ENCODE measurements at regions not wholly inside any gene's neighbourhood (a gene's known extent, or its start where the extent isn't known, plus 50 kb on each side); places are given as distances from the start of the nearest gene placed in this dataset.
"Not testable (repeated sequence)": the region's sequence is repeated elsewhere in the genome, so short reads cannot be mapped to it uniquely, and the experiment has no call there.

DNA sequence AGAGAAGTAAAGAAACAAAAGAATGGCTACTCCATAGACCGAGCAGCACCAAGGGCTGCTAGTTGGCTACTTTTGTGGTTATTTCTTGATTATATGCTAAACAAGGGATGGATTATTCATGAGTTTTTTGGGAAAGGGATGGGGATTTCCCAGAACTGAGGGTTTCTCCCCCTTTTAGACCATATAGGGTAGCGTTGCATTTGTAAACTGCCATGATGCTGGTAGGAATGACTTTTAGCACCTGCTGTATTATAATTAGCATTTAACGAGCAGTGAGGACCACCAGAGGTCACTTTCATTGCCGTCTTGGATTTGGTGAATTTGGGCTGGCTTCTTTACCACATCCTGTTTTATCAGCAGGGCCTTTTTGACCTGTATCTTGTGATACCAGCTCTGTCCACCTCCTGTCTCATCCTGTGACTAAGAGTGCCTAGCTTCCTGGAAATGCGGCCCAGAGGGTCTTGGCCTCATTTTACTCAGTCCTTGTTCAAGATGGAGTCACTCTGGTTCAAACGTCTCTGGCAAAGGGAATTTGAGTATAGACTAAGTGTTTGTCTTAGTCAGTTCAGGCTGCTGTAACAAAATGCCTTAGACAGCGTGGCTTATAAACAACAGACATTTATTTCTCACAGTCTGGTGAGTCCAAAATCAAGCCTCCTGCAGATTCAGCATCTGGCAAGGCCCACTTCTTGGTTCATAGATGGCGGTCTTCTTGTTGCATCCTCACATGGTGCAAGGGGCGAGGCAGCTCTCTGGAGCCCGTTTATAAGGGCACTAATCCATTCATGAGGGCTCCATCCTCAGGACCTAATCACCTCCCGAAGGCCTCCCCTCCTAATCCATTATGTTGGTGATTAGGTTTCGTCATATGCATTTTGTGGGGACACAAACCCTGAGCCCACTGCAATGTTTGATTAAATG is 348.3 kb upstream of the SFSWAP start:
- DNase-seq (ENCODE audit: low spot score), result no peak

DNA sequence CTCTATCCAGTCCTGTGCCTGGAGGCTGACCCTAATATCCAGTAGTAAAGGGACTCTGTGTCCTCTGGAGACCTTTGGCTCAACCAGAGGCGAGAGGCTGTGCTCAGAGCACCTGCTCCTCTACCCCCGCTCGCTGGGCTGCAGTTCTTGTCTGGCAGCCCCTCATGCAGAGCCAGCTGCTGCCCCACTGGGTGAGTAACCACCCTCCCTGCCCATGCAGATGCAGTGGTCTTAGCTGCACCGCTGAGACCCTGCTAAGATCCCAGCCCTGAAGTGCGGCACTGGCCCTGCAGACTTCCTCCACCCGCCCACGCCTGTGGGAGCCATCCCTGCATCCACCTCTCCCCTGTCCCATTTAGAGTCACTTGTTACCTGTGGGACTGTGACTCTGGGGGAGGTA is 347.5 kb upstream of the SFSWAP start:
- no peak for DNase-seq (ENCODE audit: low spot score)

DNA sequence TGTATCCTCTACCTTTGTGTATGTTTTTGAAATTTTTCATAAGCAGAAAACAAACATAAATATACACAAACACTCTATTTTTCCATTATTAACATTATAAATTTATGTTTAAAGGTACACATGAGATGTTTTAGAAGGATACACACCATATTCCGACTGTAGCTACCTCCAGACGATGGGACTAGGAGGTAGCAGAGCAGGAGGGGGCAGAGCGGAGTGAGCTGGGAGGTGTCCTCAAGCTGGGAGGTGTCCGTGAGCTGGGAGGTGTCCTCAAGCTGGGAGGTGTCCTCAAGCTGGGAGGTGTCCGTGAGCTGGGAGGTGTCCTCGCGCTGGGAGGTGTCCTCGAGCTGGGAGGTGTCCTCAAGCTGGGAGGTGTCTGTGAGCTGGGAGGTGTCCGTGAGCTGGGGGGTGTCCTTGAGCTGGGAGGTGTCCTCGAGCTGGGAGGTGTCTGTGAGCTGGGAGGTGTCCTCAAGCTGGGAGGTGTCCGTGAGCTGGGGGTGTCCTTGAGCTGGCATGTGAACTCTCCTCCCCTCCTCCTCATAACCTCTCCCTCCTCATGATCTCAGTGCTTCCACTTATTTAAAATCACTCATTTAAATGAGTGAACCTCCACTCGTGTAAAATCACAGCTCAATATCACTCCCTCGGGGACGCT is 346.9 kb upstream of the SFSWAP start:
- DNase-seq (ENCODE audit: low spot score), result no peak

DNA sequence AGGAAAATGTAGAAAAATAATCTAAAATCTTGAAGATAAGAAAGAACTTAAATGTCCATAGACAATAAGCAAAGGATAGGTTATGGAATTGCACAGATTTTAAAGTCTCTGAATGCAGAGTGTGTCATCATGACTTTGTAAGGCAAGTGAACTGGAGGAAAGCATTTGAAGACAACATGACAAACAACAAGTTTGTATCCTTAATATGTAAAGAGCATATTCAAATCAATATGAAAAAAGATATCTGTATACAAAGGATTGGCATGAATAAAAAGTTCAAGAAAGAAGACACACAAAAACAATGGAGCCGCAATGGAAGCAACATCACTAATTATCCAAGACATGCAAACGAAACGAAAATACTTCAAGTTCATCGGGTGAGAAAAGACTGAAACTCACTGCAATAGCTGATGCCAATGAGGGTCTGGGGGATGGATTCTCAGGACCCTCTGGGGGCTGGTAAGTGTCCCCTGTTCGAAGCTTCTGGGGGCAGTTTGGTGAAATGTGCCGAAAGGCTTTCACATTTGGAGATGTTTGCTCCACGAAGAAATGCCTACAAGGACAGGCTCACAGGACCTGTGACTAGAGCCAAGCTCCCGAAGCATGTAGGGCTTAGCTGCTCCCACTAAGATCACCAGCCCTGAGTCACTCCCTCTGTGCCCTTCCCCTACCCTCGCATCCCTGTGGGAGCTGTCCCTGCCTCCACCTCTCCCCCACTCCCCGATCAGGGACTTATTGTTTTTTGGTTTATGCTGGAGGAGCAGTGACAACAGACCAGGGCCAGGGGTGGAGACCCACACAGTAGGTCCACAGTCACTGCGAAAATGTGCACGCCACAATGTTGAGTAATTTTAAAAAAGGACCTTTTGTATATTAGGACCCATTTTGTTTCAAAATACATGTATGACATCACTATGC is 345.7 kb upstream of the SFSWAP start:
- no peak for DNase-seq (ENCODE audit: low spot score)

DNA sequence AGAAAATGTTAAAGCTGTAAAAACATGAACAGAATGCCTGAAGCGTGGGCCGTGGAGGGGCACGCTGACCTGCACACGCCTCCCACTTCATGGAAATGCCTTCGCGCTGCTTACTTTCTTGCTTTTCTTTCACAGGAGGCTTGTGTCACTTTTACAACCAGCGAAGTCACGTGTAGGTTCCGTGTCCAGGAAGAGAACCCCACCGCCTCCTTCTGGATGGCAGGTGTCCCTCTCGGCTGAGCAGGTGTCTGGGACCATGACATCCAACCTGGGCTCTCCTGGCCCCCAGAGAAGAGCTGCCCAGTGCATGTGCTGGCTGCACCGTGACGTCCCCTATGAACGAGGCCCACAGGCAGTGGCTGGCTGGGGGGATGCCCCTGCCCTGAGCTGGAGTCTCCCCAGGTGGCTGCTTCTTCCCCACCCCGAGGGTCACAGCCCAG is 345.0 kb upstream of the SFSWAP start:
- no peak for DNase-seq (ENCODE audit: low spot score)

DNA sequence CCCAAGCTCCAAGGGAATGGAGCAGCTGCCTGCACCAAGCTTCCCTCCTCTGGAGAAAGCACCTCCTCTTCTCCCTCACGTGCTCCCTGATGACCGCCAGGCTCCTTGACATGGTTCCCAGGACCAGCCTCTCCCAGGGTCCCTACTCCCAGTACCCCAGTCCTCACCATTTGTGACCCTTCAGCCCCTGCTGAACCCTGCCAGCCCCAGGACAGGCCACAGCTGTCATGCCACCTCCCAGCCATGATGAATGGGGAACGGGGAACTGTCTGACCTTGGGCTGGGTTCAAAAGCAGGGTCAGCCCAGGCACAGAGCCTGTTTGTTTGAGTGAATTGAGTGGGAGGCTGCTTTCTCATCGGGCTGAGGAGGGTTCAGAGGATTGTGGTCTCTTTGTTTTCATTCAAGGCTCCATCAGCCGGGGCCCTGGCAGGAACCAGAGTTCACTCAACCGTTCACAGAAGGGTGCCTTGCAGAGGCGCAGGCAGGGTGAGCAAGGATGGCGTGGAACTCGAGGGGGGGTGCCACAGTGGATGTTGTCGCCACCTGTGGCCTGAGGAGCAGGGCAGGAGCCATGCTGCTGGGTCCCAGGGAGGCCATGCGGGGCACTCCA is 344.5 kb upstream of the SFSWAP start:
- no peak for DNase-seq (ENCODE audit: low spot score)

DNA sequence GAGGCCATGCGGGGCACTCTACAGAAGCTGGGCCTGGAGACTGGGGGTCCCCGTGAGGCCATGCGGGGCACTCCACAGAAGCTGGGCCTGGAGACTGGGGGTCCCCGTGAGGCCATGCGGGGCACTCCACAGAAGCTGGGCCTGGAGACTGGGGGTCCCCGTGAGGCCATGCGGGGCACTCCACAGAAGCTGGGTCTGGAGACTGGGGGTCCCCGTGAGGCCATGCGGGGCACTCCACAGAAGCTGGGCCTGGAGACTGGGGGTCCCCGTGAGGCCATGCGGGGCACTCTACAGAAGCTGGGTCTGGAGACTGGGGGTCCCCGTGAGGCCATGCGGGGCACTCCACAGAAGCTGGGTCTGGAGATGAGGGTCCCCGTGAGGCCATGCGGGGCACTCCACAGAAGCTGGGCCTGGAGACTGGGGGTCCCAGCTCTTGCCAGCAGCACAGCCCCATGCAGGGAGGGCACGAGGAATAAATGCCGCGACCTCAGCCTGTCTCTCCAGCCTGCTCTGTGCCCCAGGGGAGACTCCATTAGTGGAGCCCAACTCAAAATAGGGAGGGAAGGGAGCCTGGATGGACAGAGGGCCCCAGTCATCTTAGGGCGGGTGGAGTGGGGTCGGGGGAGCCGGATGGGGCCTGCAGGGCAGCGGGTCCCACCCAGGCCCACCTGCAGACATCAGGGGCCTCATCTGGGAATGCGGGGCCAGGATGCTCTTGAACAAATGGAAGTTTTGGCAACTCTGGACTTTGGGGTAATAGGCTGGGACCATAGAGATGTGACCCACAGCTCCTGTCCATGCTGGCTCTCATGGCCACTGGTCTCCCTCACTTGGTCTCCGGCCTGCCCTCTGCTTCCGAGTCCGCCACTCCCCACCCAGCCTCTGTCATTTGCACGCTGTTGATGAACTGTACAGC is 343.6 kb upstream of the SFSWAP start:
- not testable (repeated sequence) for DNase-seq (ENCODE audit: low spot score)

DNA sequence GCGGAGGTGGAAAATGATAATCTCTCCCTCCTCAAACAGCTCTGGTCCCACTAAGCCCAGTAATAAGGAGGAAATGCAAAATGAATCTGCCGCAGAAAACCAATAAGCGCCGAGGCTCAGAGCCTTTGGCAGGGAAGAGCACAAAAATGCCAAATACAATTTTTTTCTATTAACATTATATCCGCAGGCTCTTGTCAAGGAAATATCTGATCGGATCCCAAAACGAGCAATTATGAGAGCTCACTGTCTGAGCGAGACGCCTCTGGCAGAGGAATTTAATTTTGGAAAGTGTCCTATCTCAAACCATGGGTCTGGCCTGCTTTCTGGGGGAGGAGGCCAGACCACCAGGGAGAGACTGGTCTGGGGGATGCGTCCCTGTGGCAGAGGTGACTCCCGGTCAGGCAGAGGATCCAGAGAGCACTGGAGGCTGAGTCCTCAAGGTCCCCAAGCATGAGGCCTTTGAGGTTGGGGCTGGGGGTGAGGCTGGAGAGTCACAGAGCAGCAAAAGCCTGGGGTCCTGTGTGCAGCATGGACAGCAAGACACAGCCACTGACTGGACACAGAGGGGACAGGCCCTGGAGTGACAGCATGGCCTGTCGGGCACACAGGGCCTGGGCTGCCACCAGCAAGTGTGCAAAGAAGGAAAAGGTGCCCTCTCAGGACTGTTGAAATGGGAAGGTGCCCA is 342.8 kb upstream of the SFSWAP start:
- no peak for DNase-seq (ENCODE audit: low spot score)

DNA sequence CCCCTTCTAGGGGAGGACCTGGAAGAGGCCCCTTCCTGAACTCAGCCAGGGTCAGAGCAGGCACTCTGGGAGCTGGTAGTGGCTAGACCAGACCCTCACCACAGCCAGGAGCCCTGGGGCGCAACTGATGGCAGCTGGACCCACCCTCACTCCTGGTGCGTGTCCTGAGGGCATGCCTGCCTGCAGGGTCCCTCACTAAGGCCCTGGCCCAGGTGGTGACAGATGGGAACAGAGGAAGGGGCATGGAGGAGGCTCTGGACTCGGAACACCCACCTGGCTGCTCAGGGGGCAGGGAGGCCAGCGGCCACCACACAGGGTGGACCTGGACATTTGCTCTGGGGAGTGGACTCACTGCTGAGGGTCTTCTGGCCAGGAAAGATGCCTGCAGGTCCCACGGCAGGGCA is 342.2 kb upstream of the SFSWAP start:
- DNase-seq (ENCODE audit: low spot score), result no peak

DNA sequence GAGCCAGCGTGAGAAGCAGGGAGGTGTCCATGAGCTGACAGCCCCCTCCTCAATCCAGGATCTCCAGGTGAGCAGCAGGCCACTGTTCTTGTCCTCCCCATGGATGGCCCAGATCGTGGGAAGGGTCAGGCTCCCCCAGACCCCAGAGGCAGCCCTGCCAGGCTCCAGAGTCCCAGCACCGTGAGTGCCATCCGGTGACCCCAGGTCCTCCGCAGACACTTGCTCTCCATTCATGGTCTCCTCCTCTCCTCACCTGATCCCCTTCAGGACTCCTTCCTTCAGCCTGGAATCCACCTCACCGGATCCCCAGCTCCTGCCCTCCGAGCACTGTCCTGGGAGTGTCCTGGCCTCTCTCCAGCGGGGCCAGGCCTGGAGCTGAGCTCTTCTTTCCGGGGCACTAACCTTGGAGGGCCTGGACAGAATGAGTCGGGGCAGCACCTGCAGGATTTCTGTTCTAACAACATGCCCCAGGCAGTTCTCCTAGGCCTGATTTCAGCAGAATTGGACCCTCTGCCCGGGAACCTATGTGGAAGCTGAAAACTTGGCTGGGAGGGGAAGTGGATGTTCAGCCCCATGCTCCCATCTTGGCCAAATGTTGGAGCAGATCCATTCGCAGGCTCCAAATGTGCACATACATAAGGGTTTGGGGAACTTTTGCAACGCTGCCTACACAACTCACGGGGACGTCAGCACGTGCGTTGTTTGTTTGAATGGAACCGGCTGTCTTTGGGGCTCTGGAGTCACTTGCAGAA is 341.6 kb upstream of the SFSWAP start:
- no peak for DNase-seq (ENCODE audit: low spot score)

DNA sequence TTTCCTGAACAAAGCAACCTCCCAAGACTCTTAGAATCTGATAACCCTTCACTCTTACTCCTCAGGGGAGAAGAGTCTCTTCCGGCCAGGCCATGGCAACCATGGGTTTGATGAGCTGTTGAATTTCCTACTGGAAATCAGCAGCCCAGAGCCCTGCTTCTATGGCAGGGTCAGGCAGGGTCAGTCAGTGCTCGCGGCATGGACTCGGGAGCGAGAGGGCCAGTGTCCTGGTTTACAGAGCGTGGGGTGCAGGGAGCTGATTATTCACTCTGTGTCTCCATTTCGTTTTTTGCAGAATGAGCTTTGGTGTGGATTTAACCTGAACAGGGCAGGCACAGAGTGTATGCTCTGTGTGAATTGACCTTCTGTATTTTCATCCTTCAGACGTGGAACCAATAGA is 340.6 kb upstream of the SFSWAP start:
- DNase-seq (ENCODE audit: low spot score), result no peak

DNA sequence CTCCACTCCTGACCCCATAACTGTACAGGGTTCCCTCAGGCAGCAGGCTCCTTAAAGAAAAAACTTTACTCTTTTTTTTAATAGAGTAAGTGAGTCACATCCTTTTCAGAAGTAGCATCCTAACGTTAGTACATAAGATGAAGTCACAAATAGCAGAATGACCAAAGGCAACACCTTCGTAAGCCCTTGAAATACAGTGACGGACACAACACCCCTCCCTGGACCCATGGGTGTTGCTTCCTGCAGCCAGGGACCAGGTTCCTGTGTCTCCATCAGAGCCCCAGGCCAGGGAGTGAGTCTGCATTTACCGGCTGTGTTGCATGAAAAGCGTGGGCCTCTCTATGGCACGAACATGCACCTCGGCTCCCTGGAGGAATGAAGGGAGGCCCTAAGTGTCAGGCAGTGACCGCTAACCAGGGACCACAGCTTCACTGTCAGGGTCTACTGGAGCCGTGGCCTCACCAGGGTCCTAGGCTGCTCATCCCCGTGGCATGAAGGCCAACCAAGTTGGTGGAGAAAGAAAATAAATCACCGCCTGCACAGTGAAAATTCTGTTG is 340.0 kb upstream of the SFSWAP start:
- DNase-seq (ENCODE audit: low spot score), result no peak

DNA sequence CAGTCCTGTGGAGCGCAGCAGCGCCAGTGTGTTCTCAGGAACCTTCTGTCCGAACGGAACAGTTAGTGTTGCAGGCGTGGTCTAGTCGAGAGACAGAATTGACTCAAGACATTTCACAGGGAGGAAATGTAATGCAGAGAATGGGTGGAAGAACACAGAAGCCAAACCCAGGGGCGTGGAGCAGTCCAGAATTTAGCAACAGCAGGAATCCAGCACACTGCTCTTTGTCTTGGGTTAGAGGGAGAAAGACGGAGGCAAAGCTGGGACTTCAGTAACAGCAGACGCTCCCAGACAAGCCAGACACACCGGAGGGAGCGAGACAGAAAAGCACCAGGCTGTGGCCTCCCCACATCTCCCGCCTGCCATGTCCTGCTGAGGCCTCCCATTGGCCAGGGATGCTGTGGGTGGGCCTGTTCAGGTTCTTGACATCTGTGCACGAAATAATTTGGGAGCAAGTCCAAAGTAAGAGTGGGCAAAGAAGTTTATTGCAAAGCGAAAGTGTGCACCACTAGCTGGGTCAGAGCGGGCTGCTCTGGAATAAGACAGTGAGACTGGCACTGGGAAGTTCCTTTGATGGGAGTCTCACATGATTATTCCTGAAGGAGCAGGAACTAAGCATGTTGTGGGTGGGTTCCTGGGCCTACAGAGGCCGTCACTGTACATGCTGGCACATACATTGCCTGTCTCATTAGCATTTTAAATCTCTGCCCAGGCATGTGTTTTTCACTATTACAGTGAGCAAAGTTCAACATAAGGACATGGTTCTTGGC is 339.3 kb upstream of the SFSWAP start:
- DNase-seq (ENCODE audit: low spot score), result no peak

DNA sequence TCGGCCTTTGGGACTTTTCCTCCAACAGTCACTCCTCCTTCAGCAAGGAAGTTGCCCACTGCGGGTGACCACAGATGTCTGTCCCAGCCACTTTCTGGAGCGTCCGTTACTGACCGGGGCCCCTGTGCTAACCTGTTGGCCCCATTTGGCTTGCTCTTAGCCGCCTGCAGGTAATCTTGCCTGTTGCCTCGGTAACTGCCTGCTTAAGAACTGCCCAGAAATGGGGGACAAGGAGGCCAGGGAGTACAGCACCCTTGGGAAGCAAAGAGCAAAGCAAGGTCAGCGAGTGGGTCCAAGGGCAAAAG is 338.8 kb upstream of the SFSWAP start:
- DNase-seq (ENCODE audit: low spot score), result no peak

DNA sequence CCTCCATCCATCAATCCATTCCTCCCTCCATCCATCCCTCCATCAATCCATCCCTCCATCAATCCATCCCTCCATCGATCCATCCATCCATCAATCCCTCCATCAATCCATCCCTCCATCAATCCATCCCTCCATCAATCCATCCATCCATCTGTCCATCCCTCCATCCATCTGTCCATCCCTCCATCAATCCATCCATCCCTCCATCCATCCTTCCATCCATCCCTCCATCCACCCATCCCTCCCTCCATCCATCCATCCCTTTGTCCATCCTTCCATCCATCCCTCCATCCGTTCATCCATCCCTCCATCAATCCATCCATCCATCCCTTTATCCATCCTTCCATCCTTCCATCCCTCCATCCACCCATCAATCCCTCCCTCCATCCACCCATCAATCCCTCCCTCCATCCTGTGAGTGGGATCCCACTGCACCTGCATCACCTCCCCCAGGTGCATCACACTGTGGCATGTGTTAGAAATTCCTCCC is 338.1 kb upstream of the SFSWAP start:
- no peak for DNase-seq (ENCODE audit: low spot score)

DNA sequence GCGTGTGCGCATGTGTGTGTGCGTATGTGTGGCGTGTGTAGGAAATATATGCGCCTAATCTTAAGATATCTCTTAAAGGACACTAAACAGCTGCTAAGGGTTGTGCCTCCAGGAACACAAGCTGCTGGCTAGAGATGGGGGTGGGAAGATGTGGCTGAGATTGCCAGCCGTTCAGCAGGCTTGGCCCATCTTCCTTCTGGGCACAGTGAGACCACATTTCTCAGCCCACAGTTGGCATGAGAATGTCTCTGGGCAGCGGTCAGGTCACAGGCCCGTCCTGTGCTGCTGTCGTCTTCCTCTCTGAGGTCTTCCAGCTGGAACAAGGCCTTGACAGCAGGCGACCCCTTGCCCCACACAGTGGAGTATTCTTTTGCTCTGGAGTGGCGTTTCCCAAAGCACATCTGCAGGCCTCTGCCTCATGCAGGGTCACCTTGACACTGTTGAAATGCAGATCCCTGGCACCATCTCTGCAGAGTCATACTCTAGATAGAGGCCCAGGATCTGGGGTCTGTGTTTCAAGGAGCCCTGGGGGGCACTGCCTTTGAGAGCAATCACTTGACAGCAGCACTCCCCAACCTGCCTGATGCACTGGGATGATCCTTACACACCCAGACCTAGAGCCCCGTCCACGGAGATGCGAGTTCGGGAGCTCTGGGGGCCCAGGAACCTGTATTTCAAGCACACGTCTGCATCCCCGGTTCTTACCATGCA is 335.5 kb upstream of the SFSWAP start:
- DNase-seq (ENCODE audit: low spot score), result no peak

DNA sequence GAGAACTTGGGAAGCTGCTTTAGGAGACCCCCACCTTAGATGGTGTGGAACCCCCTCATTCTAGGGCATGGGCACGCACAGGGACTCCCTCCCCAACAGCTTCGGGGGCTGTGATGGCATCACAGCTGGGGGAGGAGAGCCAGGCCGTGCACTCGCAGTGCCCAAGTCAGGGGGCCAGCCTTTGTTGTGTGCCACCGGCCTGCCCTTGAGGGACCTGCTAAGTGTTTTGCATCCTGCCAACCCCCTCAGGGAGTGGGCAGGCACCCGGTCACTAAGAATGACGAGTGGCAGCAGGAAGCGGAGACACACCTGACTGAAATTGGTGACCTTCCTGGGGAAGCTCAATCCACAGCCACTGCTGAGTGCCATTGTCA is 334.9 kb upstream of the SFSWAP start:
- no peak for DNase-seq (ENCODE audit: low spot score)

Measured in HuH-7.5 (cell line).